ENCODE measurements at regions not wholly inside any gene's neighbourhood (a gene's known extent, or its start where the extent isn't known, plus 50 kb on each side); places are given as distances from the start of the nearest gene placed in this dataset.

DNA sequence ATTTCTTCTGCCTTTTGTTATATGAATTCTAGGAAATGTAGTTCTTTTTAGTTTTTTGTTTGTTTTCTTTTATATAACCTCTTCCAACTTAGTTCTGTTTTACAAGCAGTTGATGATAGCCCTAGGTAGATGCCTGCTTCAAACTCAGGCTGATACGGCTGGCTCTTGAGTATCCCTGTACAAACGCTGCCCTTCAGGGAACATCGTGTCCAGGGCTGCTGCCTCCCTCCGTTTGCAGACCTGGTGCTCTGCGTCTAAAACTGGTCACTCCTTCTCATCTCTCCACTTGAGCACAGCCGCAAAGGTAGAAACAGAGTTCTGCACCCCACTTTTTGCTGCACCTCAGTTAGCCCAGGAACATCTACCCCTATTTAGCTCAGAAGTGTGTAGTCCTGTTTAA, 310.1 kb downstream of the PRL start:
- Mint-ChIP-seq H3K4me1 (peaks cover 48% of the 10 kb centered on the region), H3K27me3 (ENCODE audit: low read depth, poor library complexity) (peaks cover 5% of the 10 kb centered on the region), H3K9me3 (peaks cover 19% of the 10 kb centered on the region), H3K27ac (peak overlapping the region; percentile 98), H3K36me3 (ENCODE audit: low read depth) (peaks cover 87% of the 10 kb centered on the region), H3K4me3 (peak overlapping the region; percentile 8)
- TF ChIP-seq CTCF (IDR thresholded peaks at IDR 0.05): no peak
- no peak for DNase-seq

GRCh38 chr6:21987501-21987957, 309.3 kb downstream of the PRL start:
- peaks cover 5% of the 10 kb centered on the region for H3K27me3 Mint-ChIP-seq (ENCODE audit: low read depth, poor library complexity)
- H3K4me1 Mint-ChIP-seq: peaks cover 53% of the 10 kb centered on the region
- peaks cover 13% of the 10 kb centered on the region for H3K9me3 Mint-ChIP-seq

DNA sequence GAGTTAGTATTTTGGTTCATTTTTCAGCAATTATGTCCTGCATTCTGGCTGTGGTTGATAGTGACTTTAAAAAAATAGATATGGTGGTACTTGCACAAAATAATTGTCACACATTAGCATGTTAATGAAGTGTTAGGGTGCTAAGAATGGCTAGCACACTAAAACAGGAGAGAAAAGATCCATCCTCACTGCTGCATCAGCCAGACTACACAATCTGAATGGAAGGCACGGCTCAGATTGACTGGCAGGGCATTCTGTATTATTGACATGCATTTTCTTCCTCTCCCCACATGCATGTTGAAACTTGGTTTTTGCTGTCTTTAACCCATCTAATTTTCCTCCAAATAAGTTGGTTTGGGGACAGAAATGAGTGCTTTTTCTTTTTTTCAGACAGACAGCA, 306.3 kb downstream of the PRL start:
- peaks cover 77% of the 10 kb centered on the region for H3K36me3 Mint-ChIP-seq (ENCODE audit: low read depth)
- peak overlapping the region; percentile 16 for H3K27ac Mint-ChIP-seq
- no peak overlapping the region for H3K4me3 Mint-ChIP-seq
- no peak for DNase-seq
- peaks cover 5% of the 10 kb centered on the region for H3K27me3 Mint-ChIP-seq (ENCODE audit: low read depth, poor library complexity)
- H3K4me1 Mint-ChIP-seq: peaks cover 62% of the 10 kb centered on the region
- no peak for TF ChIP-seq CTCF (IDR thresholded peaks at IDR 0.05)
- peaks cover 6% of the 10 kb centered on the region for H3K9me3 Mint-ChIP-seq

More at GRCh38 chr6:21987501-21987957, 309.3 kb downstream of the PRL start:
- DNase-seq: peak; percentile 51
- H3K4me3 Mint-ChIP-seq: peak overlapping the region; percentile 66
- peaks cover 85% of the 10 kb centered on the region for H3K36me3 Mint-ChIP-seq (ENCODE audit: low read depth)
- TF ChIP-seq CTCF (IDR thresholded peaks at IDR 0.05): no peak
- H3K27ac Mint-ChIP-seq: peak overlapping the region; percentile 98

- peaks cover 61% of the 10 kb centered on the region for H3K36me3 Mint-ChIP-seq (ENCODE audit: low read depth)
Observed at GRCh38 chr6:21992178-21992967, 304.5 kb downstream of the PRL start.

GRCh38 chr6:21993841-21994240, 303.0 kb downstream of the PRL start:
- DNase-seq: no peak
- H3K27ac Mint-ChIP-seq: no peak overlapping the region
- no peak overlapping the region for H3K4me3 Mint-ChIP-seq
- TF ChIP-seq CTCF (IDR thresholded peaks at IDR 0.05): no peak
- peaks cover 66% of the 10 kb centered on the region for H3K4me1 Mint-ChIP-seq
- peaks cover 2% of the 10 kb centered on the region for H3K27me3 Mint-ChIP-seq (ENCODE audit: low read depth, poor library complexity)
- H3K36me3 Mint-ChIP-seq (ENCODE audit: low read depth): peaks cover 46% of the 10 kb centered on the region
- no peaks in the 10 kb centered on the region for H3K9me3 Mint-ChIP-seq

More at GRCh38 chr6:21992178-21992967, 304.5 kb downstream of the PRL start:
- peaks cover 3% of the 10 kb centered on the region for H3K9me3 Mint-ChIP-seq
- H3K4me3 Mint-ChIP-seq: no peak overlapping the region
- no peak for DNase-seq
- peak overlapping the region; percentile 41 for H3K27ac Mint-ChIP-seq
- H3K27me3 Mint-ChIP-seq (ENCODE audit: low read depth, poor library complexity): peaks cover 3% of the 10 kb centered on the region
- no peak for TF ChIP-seq CTCF (IDR thresholded peaks at IDR 0.05)
- peaks cover 66% of the 10 kb centered on the region for H3K4me1 Mint-ChIP-seq

DNA sequence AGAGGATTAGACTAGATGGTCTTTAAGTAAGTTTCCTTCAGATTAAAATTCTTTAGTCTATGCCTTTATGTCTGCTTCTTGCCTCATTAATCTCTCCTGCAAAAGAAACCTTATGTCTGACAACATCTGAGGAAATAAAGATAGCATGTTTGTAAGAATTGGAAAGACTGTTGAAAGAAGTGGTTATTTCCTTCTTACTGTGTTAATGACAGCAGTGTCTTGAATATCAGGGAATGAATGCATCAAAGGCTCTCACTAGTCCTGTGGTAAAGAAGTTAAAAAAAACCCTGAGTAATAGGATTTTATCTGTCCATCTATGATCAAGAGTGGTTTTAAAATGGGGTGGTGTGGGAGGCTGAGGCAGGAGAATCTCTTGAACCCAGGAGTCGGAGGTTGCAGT, 302.0 kb downstream of the PRL start:
- DNase-seq: no peak
- no peaks in the 10 kb centered on the region for H3K9me3 Mint-ChIP-seq
- TF ChIP-seq CTCF (IDR thresholded peaks at IDR 0.05): no peak
- H3K36me3 Mint-ChIP-seq (ENCODE audit: low read depth): peaks cover 42% of the 10 kb centered on the region
- H3K27ac Mint-ChIP-seq: no peak overlapping the region
- H3K4me3 Mint-ChIP-seq: no peak overlapping the region
- H3K4me1 Mint-ChIP-seq: peaks cover 71% of the 10 kb centered on the region
- peaks cover 2% of the 10 kb centered on the region for H3K27me3 Mint-ChIP-seq (ENCODE audit: low read depth, poor library complexity)
